NT2/D1 (cell line): ENCODE measurements at regions not wholly inside any gene's neighbourhood (a gene's known extent, or its start where the extent isn't known, plus 50 kb on each side); places are given as distances from the start of the nearest gene placed in this dataset.
A peak's percentile ranks its signal among the peaks of the same experiment; 100 is the strongest.

Source experiments
- DNase-seq: peaks from one replicate; pipeline ENCODE4 v3.0.0-alpha.2; 2011; ENCODE audit warnings: low read depth, low spot score
- H3K27me3 ChIP-seq: 2 replicates; pipeline ENCODE4 v1.6.0; 2011; ENCODE audit warnings: mild to moderate bottlenecking; ENCODE audit not compliant: insufficient read length, insufficient read depth
- H3K36me3 ChIP-seq: 2 replicates; pipeline ENCODE4 v1.6.1; 2011; ENCODE audit warnings: mild to moderate bottlenecking, low read length, mixed read lengths; ENCODE audit not compliant: insufficient read depth, insufficient read length
- H3K4me1 ChIP-seq: 2 replicates; pipeline ENCODE4 v1.5.1; 2011; ENCODE audit not compliant: insufficient read depth, insufficient read length
- H3K4me3 ChIP-seq: 2 replicates; pipeline ENCODE4 v1.5.1; 2011; ENCODE audit warnings: low read depth; ENCODE audit not compliant: insufficient read length
- H3K9ac ChIP-seq: 2 replicates; pipeline ENCODE4 v1.6.0; 2011; ENCODE audit warnings: low read depth; ENCODE audit not compliant: insufficient read length
- H3K9me3 ChIP-seq: 2 replicates; pipeline ENCODE4 v1.5.1; 2011; ENCODE audit warnings: mild to moderate bottlenecking, low read length; ENCODE audit not compliant: insufficient read depth
- SUZ12 ChIP-seq: IDR thresholded peaks from 2 replicates; pipeline ENCODE4 v1.6.1; 2011; ENCODE audit not compliant: insufficient read length, insufficient read depth; ENCODE audit errors: extremely low read depth
- YY1 ChIP-seq: IDR thresholded peaks from 2 replicates; pipeline ENCODE4 v1.6.1; 2011; ENCODE audit not compliant: insufficient read length, insufficient read depth
- ZNF274 ChIP-seq: IDR thresholded peaks from 2 replicates; pipeline ENCODE4 v1.6.1; 2011; ENCODE audit warnings: mild to moderate bottlenecking, low read depth, low read length

DNA sequence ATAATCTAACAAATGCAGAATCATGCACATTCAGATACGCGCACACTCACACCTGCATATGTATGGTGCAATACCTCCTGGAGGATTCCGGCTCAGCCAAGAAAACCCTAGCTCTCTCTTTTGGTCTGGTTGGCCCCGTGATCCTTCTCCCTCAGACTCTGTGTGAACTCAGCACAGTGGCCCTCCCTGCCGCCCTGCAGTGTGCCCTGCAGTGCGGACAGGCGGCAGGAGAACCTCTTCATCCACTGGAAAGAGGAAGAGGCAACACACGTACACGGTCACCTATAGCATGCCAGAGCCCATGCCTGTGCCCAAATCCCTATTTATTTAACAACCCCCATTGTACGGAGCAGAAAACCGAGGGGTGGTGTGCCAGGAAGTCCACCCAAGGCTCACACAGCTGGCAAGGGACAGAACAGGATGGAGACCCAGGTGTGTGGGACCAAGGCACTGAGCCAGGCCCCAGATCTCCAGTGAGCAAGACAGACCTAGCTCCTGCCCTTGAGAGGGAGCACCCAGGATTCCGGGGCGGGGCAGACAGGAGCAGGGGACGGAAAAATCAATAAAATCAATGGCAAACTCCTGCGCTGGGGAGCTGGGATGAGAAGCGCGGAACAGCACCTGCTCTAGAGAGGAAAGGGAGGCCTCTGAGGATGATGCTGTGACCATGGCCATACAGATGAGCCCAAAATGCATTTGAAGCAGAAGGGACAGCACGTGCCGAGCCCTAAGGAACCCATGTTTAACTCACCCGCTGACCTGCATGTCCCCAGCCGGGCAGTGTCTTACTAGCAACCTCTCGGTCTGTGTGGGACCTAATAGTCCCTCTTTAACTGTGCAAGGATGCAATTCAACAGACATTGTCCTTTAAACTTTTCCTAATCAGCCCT lies 54.7 kb upstream of the CIBAR2 start:
- Histone ChIP-seq H3K36me3 (peaks cover 14% of the 10 kb centered on the region), H3K4me3 (no peak overlapping the region), H3K27me3 (no peaks in the 10 kb centered on the region), H3K9ac (peak overlapping the region; percentile 23), H3K9me3 (no peaks in the 10 kb centered on the region), H3K4me1 (peaks cover 26% of the 10 kb centered on the region)
- TF ChIP-seq YY1 (no peak), SUZ12 (no peak), ZNF274 (no peak)
- no peak for DNase-seq

DNA sequence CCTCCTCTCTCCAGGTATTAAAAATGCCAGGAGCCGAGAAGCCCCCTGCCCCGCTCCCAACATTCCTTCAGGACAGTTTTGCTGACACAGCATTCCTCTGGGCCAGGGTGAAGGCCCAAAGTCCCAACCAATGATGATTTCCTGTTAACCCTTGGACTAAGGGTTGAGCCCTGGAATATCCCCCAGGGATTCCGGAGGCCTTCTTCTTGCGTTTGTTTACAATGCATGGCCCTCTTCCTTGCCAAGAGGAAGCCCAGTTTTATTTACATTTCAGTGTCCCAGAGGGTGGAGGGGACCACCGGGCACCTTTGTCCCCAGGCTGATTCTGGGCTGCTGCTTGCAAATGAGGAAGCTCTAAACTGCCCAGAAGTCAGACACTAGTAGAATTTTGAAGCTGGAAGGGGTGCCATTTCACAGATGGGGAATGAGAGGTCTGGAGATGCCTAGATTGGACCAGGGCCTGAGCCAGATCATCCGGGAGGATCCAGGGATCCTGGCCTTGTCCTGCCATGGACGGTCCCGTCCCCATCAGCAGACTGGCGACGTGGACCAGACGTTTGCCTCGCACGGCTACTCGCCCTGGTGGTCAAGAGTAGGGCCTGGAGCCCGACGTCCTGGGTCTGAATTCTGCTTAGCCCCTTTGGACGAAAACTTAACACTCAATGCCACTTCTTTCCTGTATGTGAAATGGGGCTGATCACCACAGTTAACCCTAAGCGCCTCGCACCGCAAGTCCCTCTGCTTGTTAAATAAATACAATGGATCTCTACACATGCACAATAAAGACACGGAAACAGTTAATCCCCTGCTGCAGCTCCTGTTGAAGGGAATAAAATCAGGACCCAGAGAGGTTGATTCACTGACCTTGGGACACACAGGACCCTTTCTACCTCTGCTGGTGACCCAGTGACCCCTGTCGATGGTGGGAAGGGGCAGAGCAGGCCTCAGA lies 55.6 kb upstream of the CIBAR2 start:
- TF ChIP-seq SUZ12 = no peak
- TF ChIP-seq YY1 = no peak
- no peak for TF ChIP-seq ZNF274
- H3K4me1 ChIP-seq = peaks cover 28% of the 10 kb centered on the region
- H3K27me3 ChIP-seq = no peaks in the 10 kb centered on the region
- no peaks in the 10 kb centered on the region for H3K9me3 ChIP-seq
- peak; percentile 57 for DNase-seq
- H3K4me3 ChIP-seq = peak overlapping the region; percentile 49
- H3K9ac ChIP-seq = peak overlapping the region; percentile 54
- H3K36me3 ChIP-seq = peaks cover 18% of the 10 kb centered on the region

DNA sequence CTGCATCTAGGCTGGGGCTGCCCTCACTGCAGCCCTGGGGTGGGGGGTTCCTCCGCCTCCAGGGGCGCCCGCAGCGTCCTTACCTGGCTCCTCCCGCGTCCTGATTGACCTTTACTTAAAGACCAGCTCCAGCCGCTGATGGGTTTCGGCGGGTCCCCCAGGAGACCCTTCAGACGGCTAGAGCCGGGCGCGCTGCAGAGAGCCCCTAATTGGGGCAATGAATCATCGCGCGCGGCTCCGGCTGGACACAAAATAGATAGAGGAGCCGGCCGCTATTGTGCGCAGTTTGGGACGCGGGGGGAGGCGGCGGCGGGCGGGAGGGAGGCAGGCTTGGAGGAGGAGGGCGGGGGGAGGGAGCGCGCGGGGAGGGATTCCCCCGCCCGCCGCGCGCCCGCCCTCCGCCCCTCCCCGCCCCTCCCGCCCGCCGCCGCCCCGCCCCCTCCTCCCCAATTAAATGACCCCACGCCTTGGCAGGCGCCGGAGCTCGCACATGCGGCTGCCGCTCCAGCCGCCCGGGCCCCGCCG lies 56.5 kb upstream of the CIBAR2 start:
- H3K4me1 ChIP-seq = peaks cover 33% of the 10 kb centered on the region
- TF ChIP-seq YY1 (no peak), SUZ12 (no peak), ZNF274 (no peak)
- H3K4me3 ChIP-seq = peak overlapping the region; percentile 49
- peak overlapping the region; percentile 54 for H3K9ac ChIP-seq
- no peak for DNase-seq
- H3K36me3 ChIP-seq = peaks cover 18% of the 10 kb centered on the region
- H3K27me3 ChIP-seq = no peaks in the 10 kb centered on the region
- H3K9me3 ChIP-seq = no peaks in the 10 kb centered on the region

DNA sequence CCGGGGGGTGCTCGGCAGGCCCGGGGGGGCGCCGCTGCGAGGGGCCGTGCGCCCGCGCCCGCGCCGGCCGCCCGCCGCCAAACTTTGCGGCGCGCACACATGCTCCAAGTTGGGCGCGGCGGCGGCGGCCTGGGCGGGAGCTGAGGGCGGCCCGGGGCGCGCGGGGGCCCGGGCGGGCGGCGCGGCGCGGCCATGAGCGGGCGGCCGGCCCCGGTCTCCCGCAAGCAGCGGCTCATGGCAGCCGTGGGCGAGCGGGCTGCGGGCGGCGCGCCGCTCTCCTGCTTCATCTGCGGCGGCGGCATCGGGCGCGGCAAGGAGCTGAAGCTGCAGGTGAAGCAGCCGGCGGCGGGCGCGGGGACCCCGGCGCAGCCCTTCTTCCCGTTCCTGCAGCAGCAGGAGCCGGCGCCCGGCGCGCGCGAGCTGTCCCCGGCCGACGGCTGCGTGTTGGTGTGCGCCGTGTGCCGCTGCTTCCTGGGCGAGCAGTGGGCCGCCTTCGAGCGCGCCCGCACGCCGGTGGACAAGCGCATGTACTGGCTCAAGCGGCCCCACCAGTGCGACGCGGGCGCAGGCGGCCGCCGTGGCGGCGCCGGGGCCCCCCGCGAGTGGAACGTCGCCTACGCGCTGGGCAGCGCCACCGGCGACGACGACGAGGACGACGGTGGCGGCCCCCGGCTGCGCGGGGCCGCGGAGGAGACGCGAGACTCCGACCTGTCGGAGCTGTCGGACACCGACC lies 57.2 kb upstream of the CIBAR2 start:
- Histone ChIP-seq H3K27me3 (no peaks in the 10 kb centered on the region), H3K9me3 (no peaks in the 10 kb centered on the region), H3K36me3 (peaks cover 18% of the 10 kb centered on the region), H3K9ac (peak overlapping the region; percentile 88), H3K4me1 (peaks cover 38% of the 10 kb centered on the region), H3K4me3 (peak overlapping the region; percentile 59)
- TF ChIP-seq SUZ12 (no peak), YY1 (no peak), ZNF274 (no peak)
- DNase-seq = no peak

DNA sequence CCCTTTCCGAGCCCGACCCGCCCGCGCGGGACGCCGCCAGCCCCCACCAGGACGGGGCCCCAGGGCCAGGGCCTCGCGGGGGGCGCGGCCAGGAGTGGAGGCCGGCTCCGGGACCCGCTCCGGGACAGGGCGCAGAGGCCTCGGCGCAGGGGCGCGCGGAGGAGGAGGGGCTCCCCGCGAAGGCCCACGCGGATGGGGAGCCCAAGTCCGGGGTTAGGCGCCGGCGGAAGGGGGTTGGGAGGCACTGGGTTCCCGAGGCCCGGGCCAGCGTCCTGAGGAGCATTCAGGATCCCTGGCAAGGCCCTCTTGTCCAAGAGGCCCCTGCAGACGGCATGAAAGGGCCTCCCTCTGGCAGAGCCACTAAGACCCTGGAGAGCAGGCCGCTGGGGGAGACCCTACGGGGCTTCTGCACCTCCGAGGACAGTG lies 57.8 kb upstream of the CIBAR2 start:
- Histone ChIP-seq H3K27me3 (no peaks in the 10 kb centered on the region), H3K4me3 (peak overlapping the region; percentile 59), H3K4me1 (peaks cover 42% of the 10 kb centered on the region), H3K9me3 (no peaks in the 10 kb centered on the region), H3K9ac (peak overlapping the region; percentile 88), H3K36me3 (peaks cover 18% of the 10 kb centered on the region)
- TF ChIP-seq SUZ12 (no peak), YY1 (no peak), ZNF274 (no peak)
- no peak for DNase-seq

DNA sequence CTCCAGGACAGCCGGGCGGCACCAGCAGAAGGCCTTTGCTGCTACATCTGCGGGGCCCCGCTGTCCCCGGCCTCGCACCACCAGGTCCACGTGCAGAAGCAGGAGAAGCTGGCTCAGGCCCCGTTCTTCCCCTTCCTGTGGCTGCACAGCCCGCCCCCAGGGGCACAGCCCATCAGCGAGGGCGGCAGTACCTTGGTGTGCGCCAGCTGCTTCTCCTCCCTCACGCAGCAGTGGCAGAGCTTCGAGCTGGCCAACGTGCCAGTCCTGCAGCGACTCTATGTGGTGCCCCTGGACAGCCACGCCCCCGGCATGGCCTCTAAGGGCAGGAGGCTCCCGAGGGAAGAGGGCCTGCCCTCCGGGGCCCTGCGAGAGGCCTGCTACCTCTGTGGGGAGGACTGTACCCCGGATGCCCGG lies 58.3 kb upstream of the CIBAR2 start:
- Histone ChIP-seq H3K9me3 (no peaks in the 10 kb centered on the region), H3K4me3 (peak overlapping the region; percentile 59), H3K4me1 (peaks cover 43% of the 10 kb centered on the region), H3K27me3 (no peaks in the 10 kb centered on the region), H3K9ac (peak overlapping the region; percentile 88), H3K36me3 (peaks cover 21% of the 10 kb centered on the region)
- TF ChIP-seq YY1 = no peak
- no peak for TF ChIP-seq ZNF274
- no peak for TF ChIP-seq SUZ12
- DNase-seq = no peak
